Parathyroid adenoma (tissue), 2 donors: ENCODE measurements at regions not wholly inside any gene's neighbourhood (a gene's known extent, or its start where the extent isn't known, plus 50 kb on each side); places are given as distances from the start of the nearest gene placed in this dataset.

ENCODE experiments used
- H2AFZ ChIP-seq: fragments of 300-600 bp; sonication (generic); one replicate; pipeline ENCODE4 v1.7.0; 2017; ENCODE audit warnings: antibody characterized with exemption, mild to moderate bottlenecking
- H3K27ac ChIP-seq: fragments of 300-600 bp; sonication (generic); one replicate; pipeline ENCODE4 v1.7.0; 2017
- H3K27me3 ChIP-seq: fragments of 300-600 bp; sonication (generic); one replicate; pipeline ENCODE4 v1.7.0; 2017; ENCODE audit warnings: low read length; ENCODE audit not compliant: control insufficient read depth, insufficient read depth
- H3K36me3 ChIP-seq: fragments of 300-600 bp; sonication (generic); one replicate; pipeline ENCODE4 v1.7.0; 2017; ENCODE audit warnings: low read length; ENCODE audit not compliant: control insufficient read depth, insufficient read depth
- H3K4me1 ChIP-seq: fragments of 300-600 bp; sonication (generic); one replicate; pipeline ENCODE4 v1.7.0; 2017; ENCODE audit warnings: control low read depth
- H3K4me2 ChIP-seq: fragments of 300-600 bp; sonication (generic); one replicate; pipeline ENCODE4 v1.7.0; 2017; ENCODE audit warnings: low read length
- H3K4me3 ChIP-seq: fragments of 300-600 bp; sonication (generic); one replicate; pipeline ENCODE4 v1.7.0; 2017; ENCODE audit warnings: low read depth, low read length
- H3K79me2 ChIP-seq: fragments of 300-600 bp; sonication (generic); one replicate; pipeline ENCODE4 v1.7.0; 2017; ENCODE audit warnings: control low read depth
- H3K9ac ChIP-seq: fragments of 300-600 bp; sonication (generic); one replicate; pipeline ENCODE4 v1.7.0; 2017; ENCODE audit warnings: mild to moderate bottlenecking
- H3K9me3 ChIP-seq: fragments of 300-600 bp; sonication (generic); one replicate; pipeline ENCODE4 v1.7.0; 2017; ENCODE audit warnings: low read length; ENCODE audit not compliant: control insufficient read depth
- CTCF ChIP-seq: fragments of 300-600 bp; sonication (generic); IDR thresholded peaks from one replicate; pipeline ENCODE4 v1.7.0; 2017; ENCODE audit warnings: antibody characterized with exemption, mild to moderate bottlenecking
- donor health status: primary hyperparathyroidism.

GRCh38 chr6:53432318-53433161, 83.8 kb upstream of the ELOVL5 start:
- H3K27me3 ChIP-seq: no peaks in the 10 kb centered on the region
- H3K27ac ChIP-seq: no peak overlapping the region
- no peaks in the 10 kb centered on the region for H3K36me3 ChIP-seq
- no peaks in the 10 kb centered on the region for H3K4me1 ChIP-seq
- H3K9ac ChIP-seq: no peak overlapping the region
- TF ChIP-seq CTCF: no peak
- H3K79me2 ChIP-seq: no peaks in the 10 kb centered on the region
- H3K9me3 ChIP-seq: no peaks in the 10 kb centered on the region
- H3K4me2 ChIP-seq: no peak overlapping the region
- H2AFZ ChIP-seq: no peak overlapping the region
- H3K4me3 ChIP-seq: no peak overlapping the region

GRCh38 chr6:53431704-53432103, 83.0 kb upstream of the ELOVL5 start:
- H3K4me3 ChIP-seq: no peak overlapping the region
- no peak overlapping the region for H2AFZ ChIP-seq
- no peak overlapping the region for H3K4me2 ChIP-seq
- no peaks in the 10 kb centered on the region for H3K36me3 ChIP-seq
- H3K79me2 ChIP-seq: no peaks in the 10 kb centered on the region
- H3K27ac ChIP-seq: no peak overlapping the region
- no peaks in the 10 kb centered on the region for H3K27me3 ChIP-seq
- H3K9ac ChIP-seq: no peak overlapping the region
- H3K4me1 ChIP-seq: no peaks in the 10 kb centered on the region
- H3K9me3 ChIP-seq: no peaks in the 10 kb centered on the region
- TF ChIP-seq CTCF: no peak

- no peak for TF ChIP-seq CTCF
- Histone ChIP-seq H3K27ac (no peak overlapping the region), H3K9me3 (no peaks in the 10 kb centered on the region)
These were observed 80.7 kb upstream of the ELOVL5 start for GRCh38 chr6:53429401-53429800.

GRCh38 chr6:53428886-53429285, 80.1 kb upstream of the ELOVL5 start:
- no peak for TF ChIP-seq CTCF
- no peaks in the 10 kb centered on the region for H3K36me3 ChIP-seq

More at GRCh38 chr6:53429401-53429800, 80.7 kb upstream of the ELOVL5 start:
- no peaks in the 10 kb centered on the region for H3K79me2 ChIP-seq
- H3K36me3 ChIP-seq: no peaks in the 10 kb centered on the region
- no peak overlapping the region for H3K4me2 ChIP-seq
- H3K9ac ChIP-seq: no peak overlapping the region
- H3K4me1 ChIP-seq: no peaks in the 10 kb centered on the region
- no peak overlapping the region for H3K4me3 ChIP-seq
- H2AFZ ChIP-seq: no peak overlapping the region
- no peaks in the 10 kb centered on the region for H3K27me3 ChIP-seq

More at GRCh38 chr6:53428886-53429285, 80.1 kb upstream of the ELOVL5 start:
- no peaks in the 10 kb centered on the region for H3K4me1 ChIP-seq
- no peaks in the 10 kb centered on the region for H3K9me3 ChIP-seq
- no peaks in the 10 kb centered on the region for H3K79me2 ChIP-seq
- no peaks in the 10 kb centered on the region for H3K27me3 ChIP-seq
- no peak overlapping the region for H3K4me3 ChIP-seq
- H3K27ac ChIP-seq: no peak overlapping the region
- no peak overlapping the region for H3K9ac ChIP-seq
- H2AFZ ChIP-seq: no peak overlapping the region
- no peak overlapping the region for H3K4me2 ChIP-seq
